GM12878 (cell line): ENCODE measurements at regions not wholly inside any gene's neighbourhood (a gene's known extent, or its start where the extent isn't known, plus 50 kb on each side); places are given as distances from the start of the nearest gene placed in this dataset.

Source experiments
- ATAC-seq: fragments of 200-7000 bp; cut with Tn5 transposase; 3 replicates; pipeline ENCODE4 v1.9.1; 2020; ENCODE audit warnings: mild to moderate bottlenecking, moderate library complexity
- BruUV-seq: library from RNA; stranded (reverse); fragments of 400-500 nt; replicated peaks from 2 replicates; lab custom pipeline; 2021; lab: Mats Ljungman, UMichigan
- CTCF ChIA-PET: fragments of 300-600 bp; sonication (Branson Sonifier 250); formaldehyde crosslinking; extraction: SDS; loops from one replicate; lab custom pipeline; 2021; ENCODE audit warnings: inconsistent platforms; lab: Yijun Ruan, JAX
- POLR2A ChIA-PET: fragments of 350-600 bp; formaldehyde crosslinking; extraction: SDS; loops from one replicate; lab custom pipeline; 2021; ENCODE audit warnings: inconsistent platforms; lab: Charles Lee
- RAD21 ChIA-PET: fragments of 300-600 bp; sonication (Branson Sonifier 250); formaldehyde crosslinking; loops from one replicate; lab custom pipeline; 2023; ENCODE audit warnings: antibody characterized with exemption; ENCODE audit not compliant: unreplicated experiment; lab: Charles Lee
- SMC1A ChIA-PET: fragments of 300-600 bp; sonication (Branson Sonifier 250); formaldehyde crosslinking; loops from one replicate; lab custom pipeline; 2023; ENCODE audit not compliant: unreplicated experiment, uncharacterized antibody; lab: Charles Lee
- DNase-seq: peaks from one replicate; pipeline ENCODE4 v3.0.0-alpha.2; 2011; ENCODE audit warnings: low read depth, low spot score
- FAIRE-seq: peaks from 3 replicates; lab custom pipeline; 2011; peaks lifted over from hg19 to GRCh38; lab: Jason Lieb, UNC
- H2AFZ ChIP-seq: 2 replicates; pipeline ENCODE4 v1.6.0; 2011; ENCODE audit warnings: low read depth, low read length, control low read depth; ENCODE audit not compliant: control insufficient read depth
- H3K27ac ChIP-seq: 2 replicates; pipeline ENCODE4 v1.5.1; 2011; ENCODE audit warnings: control low read depth; ENCODE audit not compliant: control insufficient read depth, insufficient read depth
- H3K27me3 ChIP-seq, 2 experiments: replicated peaks in 1 of 2; 2 replicates each; pipeline versions ENCODE4 v1.6.0 to v1.6.1; 2011; ENCODE audit warnings: low read length in 1 of 2; ENCODE audit not compliant: control insufficient read depth in 2 of 2, insufficient read depth in 2 of 2
- H3K36me3 ChIP-seq, 2 experiments: 2 replicates each; pipeline ENCODE4 v1.5.1; 2011; ENCODE audit warnings: low read length in 1 of 2; ENCODE audit not compliant: control insufficient read depth in 2 of 2, insufficient read depth in 2 of 2
- H3K4me1 ChIP-seq: 2 replicates; pipeline ENCODE4 v1.6.1; 2011; ENCODE audit warnings: mild to moderate bottlenecking, low read length, moderate library complexity, mixed read lengths; ENCODE audit not compliant: control insufficient read depth, insufficient read depth
- H3K4me2 ChIP-seq: 2 replicates; pipeline ENCODE4 v1.6.0; 2011; ENCODE audit warnings: control low read depth; ENCODE audit not compliant: control insufficient read depth, insufficient read depth
- H3K4me3 ChIP-seq: fragments of 200-600 bp; sonication (generic); 2 replicates; pipeline ENCODE4 v1.5.1; 2016
- H3K79me2 ChIP-seq: 2 replicates; pipeline ENCODE4 v1.6.0; 2011; ENCODE audit warnings: low read length; ENCODE audit not compliant: control insufficient read depth, insufficient read depth
- H3K9ac ChIP-seq: 2 replicates; pipeline ENCODE4 v1.8.0; 2011; ENCODE audit warnings: low read length, control low read depth, mixed read lengths; ENCODE audit not compliant: control insufficient read depth, insufficient read depth
- H3K9me3 ChIP-seq: replicated peaks from 3 replicates; pipeline ENCODE4 v1.5.1; 2011; ENCODE audit warnings: mild to moderate bottlenecking, low read length; ENCODE audit not compliant: control insufficient read depth, insufficient read depth
- H4K20me1 ChIP-seq: 2 replicates; pipeline ENCODE4 v1.6.0; 2011; ENCODE audit not compliant: control insufficient read depth, insufficient read depth
- CEBPB ChIP-seq, 2 experiments: fragments of 150-350 bp in 1 of 2; IDR thresholded peaks; 2 replicates each; pipeline ENCODE4 v1.6.1; 2012 to 2014; ENCODE audit warnings: low read depth in 2 of 2, low read length in 2 of 2, borderline replicate concordance in 1 of 2, inconsistent platforms in 1 of 2
- CTCF ChIP-seq, 3 experiments: IDR thresholded peaks in 2 of 3; conservative IDR thresholded peaks in 1 of 3; 2 replicates each; pipeline ENCODE4 v1.5.1; 2011; ENCODE audit warnings: low read depth in 3 of 3, low read length in 3 of 3, mild to moderate bottlenecking in 3 of 3, control low read depth in 2 of 3, moderate library complexity in 2 of 3, inconsistent platforms in 1 of 3, mixed read lengths in 1 of 3; ENCODE audit not compliant: control insufficient read depth in 2 of 3, insufficient read depth in 1 of 3; ENCODE audit errors: extremely low read depth in 1 of 3
- ETV6 ChIP-seq, 2 experiments: fragments of 450-650 bp in 1 of 2; IDR thresholded peaks in 1 of 2; conservative IDR thresholded peaks in 1 of 2; 2 replicates each; pipeline ENCODE4 v1.6.1; 2014; ENCODE audit warnings: antibody characterized with exemption in 1 of 2, borderline replicate concordance in 1 of 2, low read depth in 1 of 2, mild to moderate bottlenecking in 1 of 2, moderate library complexity in 1 of 2
- MLLT1 ChIP-seq: fragments of 450-650 bp; IDR thresholded peaks from 2 replicates; pipeline ENCODE4 v1.6.1; 2016; ENCODE audit warnings: mild to moderate bottlenecking
- MXI1 ChIP-seq: fragments of 150-350 bp; IDR thresholded peaks from 2 replicates; pipeline ENCODE4 v1.6.1; 2011; ENCODE audit warnings: low read depth, mild to moderate bottlenecking, inconsistent platforms, low read length, improper control_type of control experiment
- NFYB ChIP-seq: IDR thresholded peaks from 2 replicates; pipeline ENCODE4 v1.6.1; 2011; ENCODE audit warnings: low read depth, mild to moderate bottlenecking, low read length, improper control_type of control experiment, moderate library complexity; ENCODE audit not compliant: insufficient read depth
- PAX8 ChIP-seq: fragments of 450-650 bp; IDR thresholded peaks from 2 replicates; pipeline ENCODE4 v1.6.1; 2017; ENCODE audit warnings: mild to moderate bottlenecking, moderate library complexity
- SUPT20H ChIP-seq: IDR thresholded peaks from 2 replicates; pipeline ENCODE4 v1.6.1; 2011; ENCODE audit warnings: low read depth, mild to moderate bottlenecking, low read length, moderate library complexity, borderline replicate concordance; ENCODE audit not compliant: control insufficient read depth
- ZZZ3 ChIP-seq: IDR thresholded peaks from 2 replicates; pipeline ENCODE4 v1.6.1; 2011; ENCODE audit warnings: low read depth; ENCODE audit not compliant: control insufficient read depth, insufficient read length
- WGBS: methylation state at CpG from one replicate; pipeline ENCODE4 v1.1.6; 2016; ENCODE audit warnings: low lambda C conversion rate; ENCODE audit not compliant: insufficient replicate concordance, insufficient coverage; ENCODE audit errors: missing lambda C conversion rate; 5-methylcytosine and 5-hydroxymethylcytosine counted together
- in situ Hi-C: fragments of 300-500 bp; cut with MboI; formaldehyde crosslinking; loops from 9 replicates; pipeline ENCODE4 v1.14.3; 2018; ENCODE audit warnings: mixed read lengths
- intact Hi-C: fragments of 100-400 bp; cut with micrococcal nuclease; formaldehyde crosslinking; loops from one replicate; pipeline ENCODE4 v1.14.2; 2022; ENCODE audit not compliant: unreplicated experiment

DNA sequence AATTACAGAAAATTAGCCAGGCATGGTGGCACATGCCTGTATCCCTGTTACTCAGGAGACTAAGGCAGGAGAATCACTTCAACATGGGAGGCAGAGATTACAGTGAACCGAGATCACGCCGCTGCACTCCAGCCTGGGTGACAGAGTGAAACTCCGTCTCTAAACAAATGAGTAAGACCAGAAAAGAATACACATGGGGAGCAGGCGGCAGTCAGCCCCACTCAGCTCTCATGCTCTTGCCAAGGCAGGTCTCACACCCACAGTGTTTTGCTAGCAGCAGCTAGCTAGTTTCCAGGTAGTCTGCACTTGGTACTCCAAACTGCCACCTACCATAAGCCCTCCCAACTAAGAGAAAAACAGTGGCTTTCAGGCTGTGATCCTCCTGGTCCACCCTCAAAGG, 722.3 kb upstream of the CTNND2 start (continued):
- no peak for TF ChIP-seq NFYB
- TF ChIP-seq ZZZ3, result no peak
- TF ChIP-seq MXI1, result no peak
- TF ChIP-seq MLLT1, result no peak
- no peak for TF ChIP-seq CTCF (IDR thresholded peaks at IDR 0.05 in 2 of 3, conservative IDR thresholded peaks at IDR 0.05 in 1 of 3; ENCODE audit: control insufficient read depth in 2 of 3, extremely low read depth in 1 of 3, insufficient read depth in 1 of 3, low read depth in 3 of 3, low read length in 3 of 3)

DNA sequence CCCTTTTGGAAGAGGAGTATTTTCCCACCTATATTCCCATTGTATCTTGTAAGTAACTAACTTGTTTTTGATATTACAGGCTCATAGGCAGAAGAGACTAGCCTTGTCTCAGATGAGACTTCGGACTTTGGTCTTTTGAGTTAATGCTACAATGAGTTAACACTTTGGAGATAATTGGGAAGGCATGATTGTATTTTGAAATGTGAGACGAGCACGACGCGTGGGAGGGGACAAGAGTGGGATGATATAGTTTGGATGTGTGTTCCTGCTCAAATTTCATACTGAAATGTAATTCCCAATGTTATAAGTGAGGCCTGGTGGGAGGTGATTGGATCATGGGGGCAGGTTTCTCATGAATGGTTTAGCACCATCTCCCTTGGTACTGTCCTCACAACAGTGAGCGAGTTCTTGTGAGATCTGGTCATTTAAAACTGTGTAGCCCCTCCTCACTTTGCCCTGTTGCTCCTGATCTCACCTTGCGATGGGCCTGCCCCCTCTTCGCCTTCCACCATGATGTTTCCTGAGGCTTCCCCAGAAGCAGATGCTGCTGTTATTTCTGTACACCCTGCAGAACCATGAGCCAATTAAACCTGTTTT, 721.5 kb upstream of the CTNND2 start:
- CTCF ChIA-PET, result no interaction called here
- ATAC-seq (no peak), FAIRE-seq (no peak), DNase-seq (no peak)
- Histone ChIP-seq H3K4me1 (no peaks in the 10 kb centered on the region), H3K36me3 (no peaks in the 10 kb centered on the region), H3K27me3 (no peaks in the 10 kb centered on the region), H3K9me3 (no peaks in the 10 kb centered on the region), H3K4me3 (no peak overlapping the region), H3K4me2 (no peak overlapping the region), H3K9ac (no peak overlapping the region), H3K27ac (no peak overlapping the region), H3K79me2 (no peaks in the 10 kb centered on the region), H4K20me1 (no peaks in the 10 kb centered on the region), H2AFZ (no peak overlapping the region)
- POLR2A ChIA-PET, result no interaction called here
- SMC1A ChIA-PET, result no interaction called here
- intact Hi-C loops, result no loop called here
- TF ChIP-seq CEBPB (IDR thresholded peaks at IDR 0.05; ENCODE audit: borderline replicate concordance in 1 of 2, low read depth in 2 of 2, low read length in 2 of 2) (no peak), SUPT20H (no peak), ETV6 (conservative IDR thresholded peaks at IDR 0.05 in 1 of 2, IDR thresholded peaks at IDR 0.05 in 1 of 2; ENCODE audit: borderline replicate concordance in 1 of 2, low read depth in 1 of 2) (no peak), PAX8 (no peak)
- RAD21 ChIA-PET, result no interaction called here
- no TSS peak for BruUV-seq
- in situ Hi-C loops, result no loop called here
- 41% methylated on average over 8 of the region's 8 CpGs for WGBS
